SU-DHL-6 (cell line): ENCODE measurements at regions not wholly inside any gene's neighbourhood (a gene's known extent, or its start where the extent isn't known, plus 50 kb on each side); places are given as distances from the start of the nearest gene placed in this dataset.

ENCODE experiments used
- H2AFZ ChIP-seq: fragments of 200-600 bp; sonication (generic); 2 replicates; pipeline ENCODE4 v1.6.1; 2014; ENCODE audit warnings: low read depth, mild to moderate bottlenecking, moderate library complexity, mixed read lengths, antibody characterized with exemption, low read length; ENCODE audit not compliant: severe bottlenecking
- H3F3A ChIP-seq: fragments of 200-600 bp; shearing (Covaris generic); 2 replicates; pipeline ENCODE4 v1.6.0; 2016; ENCODE audit warnings: antibody characterized with exemption, mild to moderate bottlenecking; ENCODE audit not compliant: insufficient read depth
- H3K27ac ChIP-seq: fragments of 200-600 bp; sonication (generic); 2 replicates; pipeline ENCODE4 v1.5.1; 2016; ENCODE audit warnings: low read depth, mild to moderate bottlenecking, low read length, moderate library complexity, mixed read lengths
- H3K27me3 ChIP-seq: fragments of 200-600 bp; sonication (generic), shearing (Covaris generic); 2 replicates; pipeline ENCODE4 v1.6.0; 2014; ENCODE audit warnings: mild to moderate bottlenecking, low read length
- H3K36me3 ChIP-seq: fragments of 200-600 bp; sonication (generic); 2 replicates; pipeline ENCODE4 v1.6.1; 2014; ENCODE audit warnings: mild to moderate bottlenecking, low read length, mixed read lengths
- H3K4me2 ChIP-seq: fragments of 300-600, 200-600 bp; shearing (Covaris generic), sonication (generic); 2 replicates; pipeline ENCODE4 v1.6.0; 2014; ENCODE audit warnings: low read length, low read depth, mild to moderate bottlenecking; ENCODE audit not compliant: poor library complexity, severe bottlenecking
- H3K4me3 ChIP-seq: fragments of 200-600 bp; sonication (generic); 2 replicates; pipeline ENCODE4 v1.5.1; 2014; ENCODE audit warnings: antibody characterized with exemption, low read length, mild to moderate bottlenecking, mixed read lengths; ENCODE audit not compliant: insufficient read depth, poor library complexity, severe bottlenecking
- H3K79me2 ChIP-seq: fragments of 200-600 bp; sonication (generic); 2 replicates; pipeline ENCODE4 v1.6.1; 2014; ENCODE audit warnings: mild to moderate bottlenecking, low read length, moderate library complexity; ENCODE audit not compliant: insufficient read depth
- H3K9ac ChIP-seq: fragments of 200-600 bp; sonication (generic); 2 replicates; pipeline ENCODE4 v1.7.0; 2014; ENCODE audit warnings: mild to moderate bottlenecking, low read length
- H3K9me2 ChIP-seq: fragments of 200-600 bp; sonication (generic); replicated peaks from 2 replicates; pipeline ENCODE4 v1.6.1; 2014; ENCODE audit warnings: low read length; ENCODE audit not compliant: insufficient read depth
- H3K9me3 ChIP-seq: fragments of 200-600 bp; sonication (generic); 2 replicates; pipeline ENCODE4 v1.6.1; 2014; ENCODE audit warnings: low read length, mixed read lengths; ENCODE audit not compliant: insufficient read depth
- H4K20me1 ChIP-seq: fragments of 200-600 bp; sonication (generic); 2 replicates; pipeline ENCODE4 v1.6.1; 2014; ENCODE audit warnings: low read depth, mild to moderate bottlenecking, antibody characterized with exemption, low read length, moderate library complexity, mixed read lengths
- CTCF ChIP-seq: fragments of 200-600 bp; sonication (generic); IDR thresholded peaks from one replicate; pipeline ENCODE4 v1.5.1; 2017; ENCODE audit warnings: antibody characterized with exemption, mild to moderate bottlenecking, low read length, moderate library complexity; ENCODE audit not compliant: insufficient read depth, poor library complexity, severe bottlenecking
- EZH2phosphoT487 ChIP-seq: fragments of 200-600 bp; sonication (generic), shearing (Covaris generic); conservative IDR thresholded peaks from 2 replicates; pipeline ENCODE4 v1.6.1; 2018; ENCODE audit warnings: mild to moderate bottlenecking, antibody characterized with exemption, low read length, moderate library complexity, mixed read lengths

GRCh38 chr16:73549984-73550631 lies 502.2 kb upstream of the ZFHX3 start:
- H4K20me1 ChIP-seq, result no peaks in the 10 kb centered on the region
- H3K4me3 ChIP-seq, result no peak overlapping the region
- no peaks in the 10 kb centered on the region for H3K9me3 ChIP-seq
- no peak overlapping the region for H3K9ac ChIP-seq
- no peaks in the 10 kb centered on the region for H3K36me3 ChIP-seq
- H3K27me3 ChIP-seq, result no peaks in the 10 kb centered on the region
- no peaks in the 10 kb centered on the region for H3F3A ChIP-seq
- no peak overlapping the region for H2AFZ ChIP-seq
- H3K79me2 ChIP-seq, result no peaks in the 10 kb centered on the region
- no peak for TF ChIP-seq EZH2phosphoT487
- TF ChIP-seq CTCF, result no peak
- no peak overlapping the region for H3K4me2 ChIP-seq
- no peak overlapping the region for H3K27ac ChIP-seq
- no peaks in the 10 kb centered on the region for H3K9me2 ChIP-seq

GRCh38 chr16:73547552-73548403 lies 499.9 kb upstream of the ZFHX3 start:
- no peak overlapping the region for H2AFZ ChIP-seq
- no peak overlapping the region for H3K4me2 ChIP-seq
- no peaks in the 10 kb centered on the region for H3K9me3 ChIP-seq
- no peak overlapping the region for H3K27ac ChIP-seq
- no peaks in the 10 kb centered on the region for H3K36me3 ChIP-seq
- H3K79me2 ChIP-seq, result no peaks in the 10 kb centered on the region
- no peaks in the 10 kb centered on the region for H4K20me1 ChIP-seq
- H3K4me3 ChIP-seq, result no peak overlapping the region
- TF ChIP-seq CTCF, result no peak
- no peak for TF ChIP-seq EZH2phosphoT487
- H3K9me2 ChIP-seq, result no peaks in the 10 kb centered on the region
- no peaks in the 10 kb centered on the region for H3F3A ChIP-seq
- no peaks in the 10 kb centered on the region for H3K27me3 ChIP-seq
- H3K9ac ChIP-seq, result no peak overlapping the region

GRCh38 chr16:73546341-73546845 lies 498.5 kb upstream of the ZFHX3 start:
- Histone ChIP-seq H3K4me2 (no peak overlapping the region), H2AFZ (no peak overlapping the region)

More at GRCh38 chr16:73546341-73546845, 498.5 kb upstream of the ZFHX3 start:
- no peaks in the 10 kb centered on the region for H3K9me2 ChIP-seq
- TF ChIP-seq EZH2phosphoT487, result no peak
- TF ChIP-seq CTCF, result no peak
- H3K4me3 ChIP-seq, result no peak overlapping the region
- H3K27me3 ChIP-seq, result no peaks in the 10 kb centered on the region
- no peaks in the 10 kb centered on the region for H3F3A ChIP-seq
- H3K9ac ChIP-seq, result no peak overlapping the region
- no peaks in the 10 kb centered on the region for H4K20me1 ChIP-seq
- H3K9me3 ChIP-seq, result no peaks in the 10 kb centered on the region
- H3K36me3 ChIP-seq, result no peaks in the 10 kb centered on the region
- no peaks in the 10 kb centered on the region for H3K79me2 ChIP-seq
- H3K27ac ChIP-seq, result no peak overlapping the region
